HepG2 (cell line): ENCODE measurements at regions not wholly inside any gene's neighbourhood (a gene's known extent, or its start where the extent isn't known, plus 50 kb on each side); places are given as distances from the start of the nearest gene placed in this dataset.

Experiments used
- ATAC-seq: fragments of 200-7000 bp; cut with Tn5 transposase; 3 replicates; pipeline ENCODE4 v1.9.1; 2020; ENCODE audit warnings: mild to moderate bottlenecking, moderate library complexity
- BruUV-seq: library from RNA; stranded (reverse); fragments of 400-500 nt; replicated peaks from 2 replicates; lab custom pipeline; 2021; lab: Mats Ljungman, UMichigan
- CTCF ChIA-PET: fragments of 300-600 bp; formaldehyde crosslinking; extraction: SDS; loops from one replicate; lab custom pipeline; 2021; ENCODE audit warnings: low total read pairs, inconsistent platforms, low intra/inter-chr PET ratio; lab: Yijun Ruan, JAX
- POLR2A ChIA-PET: fragments of 350-600 bp; sonication (Branson Sonifier 250); formaldehyde crosslinking; loops from one replicate; lab custom pipeline; 2020; ENCODE audit warnings: antibody characterized with exemption, inconsistent platforms; lab: Yijun Ruan, JAX
- DNase-seq: peaks from one replicate; pipeline ENCODE4 v3.0.0-alpha.2; 2015; ENCODE audit warnings: low spot score
- FAIRE-seq: peaks from 3 replicates; lab custom pipeline; 2011; peaks lifted over from hg19 to GRCh38; lab: Jason Lieb, UNC
- H2AFZ ChIP-seq: one replicate; pipeline ENCODE4 v1.6.1; 2011; ENCODE audit warnings: low read length, inconsistent platforms
- H3K27ac ChIP-seq: fragments of 300-600 bp; 3 replicates; pipeline ENCODE4 v1.8.0; 2011; ENCODE audit warnings: mixed run types, mild to moderate bottlenecking, mixed read lengths, low read length, inconsistent platforms; ENCODE audit not compliant: insufficient read depth; ENCODE audit errors: extremely low read length
- H3K27me3 ChIP-seq, 2 experiments: fragments of 200-600 bp in 1 of 2; 2 replicates in 1 of 2; 3 replicates in 1 of 2; pipeline versions ENCODE4 v1.6.0 to v1.8.0; 2011; ENCODE audit warnings: low read length in 2 of 2, mild to moderate bottlenecking in 2 of 2, moderate library complexity in 2 of 2, inconsistent platforms in 1 of 2; ENCODE audit not compliant: insufficient read depth in 2 of 2, control insufficient read depth in 1 of 2
- H3K36me3 ChIP-seq, 2 experiments: fragments of 200-600 bp in 1 of 2; replicated peaks in 1 of 2; 2 replicates in 1 of 2; 3 replicates in 1 of 2; pipeline versions ENCODE4 v1.5.1 to v1.8.0; 2011; ENCODE audit warnings: low read length in 2 of 2, inconsistent platforms in 1 of 2; ENCODE audit not compliant: insufficient read depth in 2 of 2, control insufficient read depth in 1 of 2
- H3K4me1 ChIP-seq: 2 replicates; pipeline ENCODE4 v1.5.1; 2012; ENCODE audit warnings: low read length, inconsistent platforms; ENCODE audit not compliant: insufficient read depth
- H3K4me2 ChIP-seq: 2 replicates; pipeline ENCODE4 v1.6.0; 2011; ENCODE audit warnings: low read depth, low read length, inconsistent platforms
- H3K4me3 ChIP-seq, 3 experiments: fragments of 200-600 bp in 1 of 3; sonication (generic), shearing (Covaris generic) in 1 of 3; replicated peaks in 1 of 3; 2 replicates each; pipeline ENCODE4 v1.5.1; 2011 to 2016; ENCODE audit warnings: low read length in 3 of 3, inconsistent platforms in 2 of 3, low read depth in 2 of 3, mild to moderate bottlenecking in 2 of 3, control low read depth in 1 of 3, mixed read lengths in 1 of 3; ENCODE audit not compliant: insufficient read depth in 1 of 3
- H3K79me2 ChIP-seq: one replicate; pipeline ENCODE4 v1.6.1; 2011; ENCODE audit warnings: low read length, inconsistent platforms; ENCODE audit not compliant: insufficient read depth
- H3K9ac ChIP-seq: 2 replicates; pipeline ENCODE4 v1.6.0; 2011; ENCODE audit warnings: mild to moderate bottlenecking, low read depth, low read length, inconsistent platforms; ENCODE audit not compliant: insufficient read depth
- H3K9me3 ChIP-seq: 2 replicates; pipeline ENCODE4 v1.5.1; 2012; ENCODE audit warnings: mild to moderate bottlenecking, low read length
- H4K20me1 ChIP-seq: 2 replicates; pipeline ENCODE4 v1.6.0; 2011; ENCODE audit warnings: inconsistent platforms, mild to moderate bottlenecking, low read length, moderate library complexity; ENCODE audit not compliant: insufficient read depth
- ARID2 ChIP-seq: sonication (generic); formaldehyde crosslinking; IDR thresholded peaks from 2 replicates; pipeline ENCODE4 v1.8.1; 2022; ENCODE audit warnings: mild to moderate bottlenecking, missing genetic modification reagents, borderline replicate concordance
- CHCHD3 ChIP-seq: sonication (generic); formaldehyde crosslinking; IDR thresholded peaks from 2 replicates; pipeline ENCODE4 v1.8.0; 2022; ENCODE audit warnings: mild to moderate bottlenecking, missing genetic modification reagents, moderate library complexity
- HINFP ChIP-seq: sonication (generic); formaldehyde crosslinking; IDR thresholded peaks from 2 replicates; pipeline ENCODE4 v1.4.0; 2020; ENCODE audit warnings: low read depth, mild to moderate bottlenecking, missing genetic modification reagents
- KDM2A ChIP-seq: sonication (generic); formaldehyde crosslinking; IDR thresholded peaks from 2 replicates; pipeline ENCODE4 v1.4.0; 2020; ENCODE audit warnings: low read depth, missing genetic modification reagents, borderline replicate concordance
- KDM5B ChIP-seq: sonication (generic); formaldehyde crosslinking; IDR thresholded peaks from 2 replicates; pipeline ENCODE4 v1.4.0; 2020; ENCODE audit warnings: missing genetic modification reagents, mild to moderate bottlenecking, borderline replicate concordance
- MAZ ChIP-seq, 2 experiments: sonication (generic) in 1 of 2; formaldehyde crosslinking in 1 of 2; IDR thresholded peaks; 2 replicates each; pipeline versions ENCODE4 v1.5.0 to v1.6.1; 2012 to 2020; ENCODE audit warnings: low read depth in 2 of 2, mild to moderate bottlenecking in 2 of 2, borderline replicate concordance in 1 of 2, improper control_type of control experiment in 1 of 2, low read length in 1 of 2, missing genetic modification reagents in 1 of 2, moderate library complexity in 1 of 2
- NR0B2 ChIP-seq: sonication (generic); formaldehyde crosslinking; IDR thresholded peaks from 2 replicates; pipeline ENCODE4 v1.4.0; 2020; ENCODE audit warnings: mild to moderate bottlenecking, missing genetic modification reagents
- REPIN1 ChIP-seq: sonication (generic); formaldehyde crosslinking; IDR thresholded peaks from 2 replicates; pipeline ENCODE4 v1.8.0; 2022; ENCODE audit warnings: missing genetic modification reagents, low read depth, mild to moderate bottlenecking, borderline replicate concordance
- REST ChIP-seq, 2 experiments: IDR thresholded peaks; 2 replicates each; pipeline ENCODE4 v1.6.1; 2011 to 2012; ENCODE audit warnings: low read length in 2 of 2, borderline replicate concordance in 1 of 2, low read depth in 1 of 2, mild to moderate bottlenecking in 1 of 2, moderate library complexity in 1 of 2
- ZBTB34 ChIP-seq: sonication (generic); formaldehyde crosslinking; IDR thresholded peaks from 2 replicates; pipeline ENCODE4 v1.8.0; 2022; ENCODE audit warnings: mild to moderate bottlenecking, missing genetic modification reagents
- ZBTB44 ChIP-seq: sonication (generic); formaldehyde crosslinking; IDR thresholded peaks from 2 replicates; pipeline ENCODE4 v1.4.0; 2020; ENCODE audit warnings: missing genetic modification reagents
- ZNF510 ChIP-seq: sonication (generic); formaldehyde crosslinking; IDR thresholded peaks from 2 replicates; pipeline ENCODE4 v1.4.0; 2020; ENCODE audit warnings: low read depth, mild to moderate bottlenecking, missing genetic modification reagents
- ZNF720 ChIP-seq: sonication (generic); formaldehyde crosslinking; IDR thresholded peaks from 2 replicates; pipeline ENCODE4 v1.4.0; 2020; ENCODE audit warnings: missing genetic modification reagents
- ZNF768 ChIP-seq: sonication (generic); formaldehyde crosslinking; IDR thresholded peaks from 2 replicates; pipeline ENCODE4 v1.4.0; 2020; ENCODE audit warnings: missing genetic modification reagents
- WGBS: methylation state at CpG from one replicate; pipeline ENCODE4 v1.1.6; 2017; ENCODE audit warnings: low lambda C conversion rate; 5-methylcytosine and 5-hydroxymethylcytosine counted together
- in situ Hi-C: cut with HindIII; loops from 2 replicates; pipeline ENCODE4 v1.10.0; 2017; ENCODE audit warnings: low pct_unique_long_range_greater_than_20kb; ENCODE audit not compliant: extremely low pct_ligation_motif_present
- intact Hi-C: fragments of 100-400 bp; cut with micrococcal nuclease; formaldehyde crosslinking; loops from one replicate; pipeline ENCODE4 v1.10.0; 2022; ENCODE audit not compliant: unreplicated experiment

GRCh38 chr2:43130548-43130875 lies 95.9 kb downstream of the ZFP36L2 start:
- intact Hi-C loops (loop anchor here (2.0 to 5.0 kb wide), 2 partner anchors 32 to 183 kb away; no protein-coding TSS in a partner anchor), in situ Hi-C loops (no loop called here)
- no peak overlapping the region for H3K27ac ChIP-seq
- no TSS peak for BruUV-seq
- ATAC-seq (0 out of 3 replicates have a peak, but pooled peaks have one; percentile 1), DNase-seq (no peak), FAIRE-seq (no peak)
- 93% methylated on average over 3 of the region's 6 CpGs for WGBS
- no peak overlapping the region for H3K4me3 ChIP-seq
- H3K4me1 ChIP-seq, result peaks cover 80% of the 10 kb centered on the region
- H3K9ac ChIP-seq, result 0 out of 2 replicates have a peak overlapping the region, but pooled peaks have one; percentile 36
- no peaks in the 10 kb centered on the region for H3K9me3 ChIP-seq
- no peak overlapping the region for H2AFZ ChIP-seq
- peak overlapping the region; percentile 63; the same call in 1 of the 2 replicates for H3K4me2 ChIP-seq
- no peaks in the 10 kb centered on the region for H3K79me2 ChIP-seq
- H4K20me1 ChIP-seq, result no peaks in the 10 kb centered on the region
- no peaks in the 10 kb centered on the region for H3K27me3 ChIP-seq
- H3K36me3 ChIP-seq, result no peaks in the 10 kb centered on the region
- CTCF ChIA-PET, result interaction anchor here (1.4 to 2.3 kb wide), 3 partner anchors 98 to 412 kb away, joined by 3 to 34 read pairs (median 6); partner anchors contain the start of gene ZFP36L2
- POLR2A ChIA-PET, result interaction anchor here (1.0 to 6.3 kb wide), 7 partner anchors 16 to 156 kb away, joined by 4 to 46 read pairs (median 6); partner anchors contain the start of gene ZFP36L2
- 0 out of 2 replicates have a peak, but pooled peaks have one; percentile 13 for TF ChIP-seq ZNF768
- TF ChIP-seq ARID2, result peak; percentile 1; the same call in 1 of the 2 replicates
- no peak for TF ChIP-seq NR0B2 (CRISPR knock-in tag)
- no peak for TF ChIP-seq ZBTB44 (CRISPR knock-in tag)
- TF ChIP-seq KDM2A (CRISPR knock-in tag), result peak; percentile 3
- no peak for TF ChIP-seq REST (IDR thresholded peaks at IDR 0.05; ENCODE audit: borderline replicate concordance in 1 of 2, low read depth in 1 of 2, low read length in 2 of 2)
- 0 out of 2 replicates have a peak, but pooled peaks have one; percentile 50 for TF ChIP-seq ZBTB34 (CRISPR knock-in tag)
- 0 out of 2 replicates have a peak, but pooled peaks have one; percentile 1 for TF ChIP-seq ZNF510 (CRISPR knock-in tag)
- TF ChIP-seq ZNF720, result no peak
- no peak for TF ChIP-seq MAZ (IDR thresholded peaks at IDR 0.05; ENCODE audit: borderline replicate concordance, low read depth, low read length)
- no peak for TF ChIP-seq MAZ (CRISPR knock-in tag; IDR thresholded peaks at IDR 0.05; ENCODE audit: low read depth)
- no peak for TF ChIP-seq REPIN1 (CRISPR knock-in tag)
- no peak; the same call in 1 of the 2 replicates for TF ChIP-seq HINFP (CRISPR knock-in tag)
- no peak for TF ChIP-seq CHCHD3
- no peak for TF ChIP-seq KDM5B (CRISPR knock-in tag)
